ENCODE measurements at regions not wholly inside any gene's neighbourhood (a gene's known extent, or its start where the extent isn't known, plus 50 kb on each side); places are given as distances from the start of the nearest gene placed in this dataset.
A peak's percentile ranks its signal among the peaks of the same experiment; 100 is the strongest.
"Not testable (repeated sequence)": the region's sequence is repeated elsewhere in the genome, so short reads cannot be mapped to it uniquely, and the experiment has no call there.

- DNase-seq: no peak
Measured at GRCh38 chr10:33688506-33688905, 354.0 kb upstream of the NRP1 start.

DNA sequence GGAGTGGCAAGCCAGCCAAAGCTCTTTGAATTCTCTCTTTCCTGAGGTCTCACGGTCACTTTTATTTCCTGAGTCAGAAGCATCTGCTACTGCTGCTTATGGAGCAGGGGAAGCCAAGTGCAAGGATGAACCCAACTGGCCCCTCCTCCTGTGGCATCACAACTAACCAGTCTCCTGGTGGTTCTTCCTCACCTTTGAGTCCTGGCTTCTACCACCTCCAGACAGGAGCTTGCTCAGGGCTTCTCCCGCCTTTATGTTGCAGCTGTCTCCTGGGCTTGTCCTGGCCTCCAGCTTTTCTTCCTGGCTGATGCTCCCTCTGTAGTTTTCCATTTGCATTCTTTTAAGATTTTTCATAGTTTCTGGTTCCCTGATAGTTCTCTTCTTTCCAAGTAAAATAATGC is 349.7 kb upstream of the NRP1 start:
- DNase-seq: no peak

GRCh38 chr10:33681595-33681994 is 347.1 kb upstream of the NRP1 start:
- DNase-seq: no peak

- no peak for DNase-seq
Measured at GRCh38 chr10:33680036-33680435, 345.6 kb upstream of the NRP1 start.

DNA sequence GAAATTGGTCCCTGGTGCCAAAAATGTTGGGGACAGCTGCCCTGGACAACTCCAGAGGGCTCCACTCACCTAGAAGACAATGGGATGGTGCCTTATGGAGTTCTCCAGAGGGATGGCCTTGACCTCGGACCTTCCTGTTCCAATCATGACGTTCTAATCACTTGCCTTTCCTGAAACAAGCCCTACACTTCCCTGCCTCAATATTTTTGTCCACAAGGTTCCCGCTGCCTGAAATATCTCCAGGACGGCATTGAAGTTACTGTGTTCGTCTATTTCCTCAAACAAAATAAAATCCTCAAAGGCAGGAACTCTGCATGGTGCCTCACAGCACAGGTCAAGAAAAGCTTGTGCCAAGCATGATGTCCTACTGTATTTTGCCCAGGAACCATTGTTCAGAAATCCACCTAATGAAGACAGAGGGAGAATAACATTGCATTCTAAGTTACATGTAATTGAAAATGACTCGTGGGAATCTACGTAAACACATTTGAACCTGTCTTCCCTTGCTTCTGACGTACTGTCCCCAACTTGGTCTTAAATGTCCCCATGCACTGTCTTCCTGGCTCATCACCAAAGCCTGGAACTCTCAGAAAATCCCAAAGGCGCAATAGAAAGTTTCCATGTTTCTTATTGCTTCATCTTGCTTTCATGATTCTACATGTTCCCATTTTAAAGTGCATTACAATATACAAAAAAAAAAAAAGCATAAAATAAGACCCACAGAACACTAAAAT is 342.3 kb upstream of the NRP1 start:
- no peak for DNase-seq

GRCh38 chr10:33674986-33675599 is 340.6 kb upstream of the NRP1 start:
- no peak for DNase-seq

GRCh38 chr10:33674491-33674890 is 340.0 kb upstream of the NRP1 start:
- no peak for DNase-seq

DNA sequence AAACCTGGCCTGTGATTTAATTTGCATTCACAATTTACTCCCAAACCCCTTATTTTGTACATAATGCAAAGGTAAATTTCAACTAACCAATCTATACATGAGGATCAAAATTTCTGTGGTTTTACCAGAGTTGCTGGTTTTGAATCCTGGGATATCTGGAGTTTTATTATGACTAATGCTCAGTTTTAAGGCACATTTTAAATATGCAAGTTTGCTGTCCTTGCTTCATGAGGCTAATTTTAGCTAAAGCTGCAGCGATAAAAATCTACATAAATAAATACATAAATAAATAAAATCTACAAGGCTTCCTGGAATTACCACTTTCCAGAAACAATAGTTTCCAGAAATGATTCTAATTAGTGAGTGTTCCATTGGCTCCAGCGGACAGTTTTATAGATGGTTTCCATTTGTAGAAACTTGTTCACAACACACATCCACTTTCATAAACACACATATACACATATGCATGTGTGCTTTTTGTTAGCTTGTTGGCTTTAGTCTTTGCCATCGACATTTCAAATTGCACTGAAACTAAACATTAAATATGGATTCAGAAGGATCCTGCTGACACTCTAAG is 339.5 kb upstream of the NRP1 start:
- DNase-seq: no peak

DNA sequence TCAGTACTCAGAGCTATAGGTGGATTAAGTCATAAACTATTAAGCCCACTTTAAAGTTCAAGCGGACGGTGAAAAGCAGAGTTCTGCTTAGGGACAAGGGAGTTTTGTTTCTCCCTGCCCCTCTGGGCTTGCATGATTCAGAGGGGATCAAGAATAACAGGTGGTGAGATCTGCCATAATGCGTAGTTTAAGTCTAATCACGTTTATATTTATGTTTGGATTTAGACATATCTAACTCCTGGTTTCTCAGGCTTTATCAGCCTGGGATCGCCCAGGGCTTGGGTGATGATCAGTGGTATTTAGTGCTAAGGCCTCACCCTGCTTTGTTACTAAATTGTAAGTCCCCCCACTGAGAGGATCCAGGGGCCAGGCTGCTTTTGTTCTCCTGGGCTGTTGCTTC is 335.4 kb upstream of the NRP1 start:
- DNase-seq: no peak

DNA sequence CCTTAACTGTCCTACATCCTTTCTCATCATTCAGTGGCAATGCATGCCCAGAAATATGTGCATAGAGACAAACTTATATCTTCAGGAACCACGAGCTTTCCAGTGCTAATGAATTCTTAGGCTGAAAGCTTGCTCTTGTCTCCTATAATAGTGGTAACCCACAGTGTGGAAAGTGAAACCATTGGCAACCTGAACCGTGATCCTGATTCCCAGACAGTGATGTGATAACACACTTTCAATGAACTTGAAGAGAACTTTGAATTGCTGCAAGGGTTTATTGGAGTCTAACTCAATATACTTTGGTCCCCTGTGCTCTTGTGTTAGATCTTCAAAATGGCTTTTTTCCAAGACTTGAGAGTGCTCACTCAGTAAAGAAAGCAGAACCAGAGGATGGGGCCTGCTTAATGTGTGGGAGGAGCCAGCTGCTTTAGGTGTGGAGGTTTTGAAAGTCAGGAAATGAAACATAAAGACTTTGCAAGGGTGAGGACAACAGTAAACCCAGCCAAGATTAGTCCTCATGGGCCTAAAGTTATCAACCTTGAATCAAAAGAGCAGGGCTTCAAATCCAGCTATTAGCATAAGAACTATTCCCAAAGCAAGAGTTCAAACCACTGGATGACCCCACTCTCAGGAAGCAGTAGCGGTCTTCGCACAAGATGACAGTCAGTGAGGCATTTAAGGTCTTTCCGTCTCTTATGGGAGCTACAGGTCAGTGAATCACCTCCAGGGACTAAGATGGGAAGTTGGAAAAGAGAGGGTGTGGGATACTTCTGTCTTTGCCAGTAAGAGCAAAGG is 332.4 kb upstream of the NRP1 start:
- no peak for DNase-seq

GRCh38 chr10:33665501-33665900 is 331.0 kb upstream of the NRP1 start:
- no peak for DNase-seq

- no peak for DNase-seq
Measured at GRCh38 chr10:33664070-33664469, 329.6 kb upstream of the NRP1 start.

DNA sequence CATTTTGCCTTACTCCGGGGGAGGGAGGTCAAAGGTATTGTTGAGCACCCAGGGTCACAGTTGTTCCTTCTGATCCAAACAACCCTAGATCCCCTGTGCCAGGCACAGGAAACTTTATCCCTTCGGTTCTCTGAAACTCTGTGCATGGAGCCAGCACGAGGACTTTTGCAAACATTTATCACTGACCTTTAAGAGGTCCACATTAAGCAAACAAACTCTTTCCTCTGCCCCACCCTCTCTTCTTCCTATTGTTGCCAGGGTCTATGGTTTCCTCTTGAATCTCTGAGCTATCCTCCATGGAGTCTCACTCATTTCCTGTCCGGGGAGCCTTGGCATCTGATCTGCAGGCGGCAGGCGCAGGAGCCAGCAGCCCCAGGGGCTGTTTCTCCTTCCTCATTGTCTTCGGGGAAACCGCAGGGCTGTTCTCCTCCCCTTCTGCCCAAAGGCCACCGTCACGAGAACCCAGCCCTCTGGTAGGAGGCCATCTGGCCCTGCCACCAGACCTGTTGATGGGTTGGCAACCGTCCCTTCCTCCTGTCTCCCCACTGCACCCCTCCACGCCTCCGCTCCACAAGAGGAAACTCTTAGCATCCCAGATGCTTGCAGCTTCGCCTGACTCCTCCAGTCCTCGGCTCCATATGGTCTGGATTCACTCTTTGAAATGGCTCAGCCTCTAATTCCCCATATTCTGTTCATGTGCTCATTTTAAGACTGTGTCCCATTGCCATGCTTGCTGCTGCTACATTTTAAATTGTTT is 327.3 kb upstream of the NRP1 start:
- no peak for DNase-seq

DNA sequence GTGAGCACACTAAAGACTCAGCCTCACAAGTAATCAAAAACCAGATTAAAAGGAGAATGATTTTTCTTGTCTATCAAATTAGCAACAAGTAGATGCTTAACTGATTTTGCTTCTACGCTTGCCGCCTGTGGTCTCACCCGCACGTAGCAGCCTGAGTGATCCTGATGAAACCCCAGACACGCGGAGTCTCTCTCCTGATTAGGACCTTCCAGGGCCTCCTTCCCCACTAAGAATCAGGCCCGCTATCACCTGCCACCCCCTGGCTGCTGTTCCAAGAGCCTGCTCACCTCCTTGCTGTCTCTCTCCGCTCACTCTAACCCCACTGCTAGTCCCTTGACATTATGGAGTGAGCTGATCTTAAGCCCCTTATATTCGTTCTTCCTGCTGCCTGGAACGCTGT is 325.9 kb upstream of the NRP1 start:
- no peak for DNase-seq

DNA sequence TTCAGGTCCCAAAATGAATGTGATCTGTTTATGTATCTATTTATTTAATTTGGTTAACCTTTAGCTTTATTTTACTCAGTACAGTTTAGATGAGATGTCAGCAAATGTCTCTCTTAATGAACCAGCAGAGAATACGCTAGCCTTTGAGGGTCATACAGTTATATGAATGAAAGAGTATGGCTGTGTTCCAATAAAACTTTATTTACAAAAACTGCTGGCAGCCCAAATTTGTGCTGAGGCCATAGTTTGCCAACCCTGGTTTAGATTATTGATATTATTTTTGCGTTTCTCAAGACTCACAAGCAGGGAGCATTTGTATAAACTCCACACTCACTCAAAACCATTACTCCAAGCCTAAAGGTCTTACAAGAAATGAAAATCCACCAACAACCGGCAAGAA is 323.4 kb upstream of the NRP1 start:
- DNase-seq: no peak

GRCh38 chr10:33657154-33657908 is 322.9 kb upstream of the NRP1 start:
- DNase-seq: peak; percentile 3 to 5

DNA sequence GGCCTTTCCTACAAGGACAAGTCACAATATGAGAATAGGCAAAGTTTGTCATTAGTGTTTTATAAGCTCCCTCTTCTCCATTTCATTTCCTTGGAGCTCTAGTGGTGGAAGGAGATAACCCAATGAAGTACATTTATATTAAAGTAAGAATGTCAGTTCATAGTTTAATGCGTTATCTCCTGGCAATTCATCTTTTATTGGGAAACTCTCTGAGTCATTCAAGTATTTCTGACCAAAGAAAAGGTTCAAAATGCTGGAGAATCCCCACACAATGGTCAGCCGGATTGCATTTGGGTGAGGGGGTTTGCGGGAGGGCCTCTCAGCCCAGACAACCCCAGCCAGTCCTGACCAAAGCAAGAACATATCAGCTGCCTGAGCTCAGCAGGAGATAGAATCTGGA is 321.5 kb upstream of the NRP1 start:
- DNase-seq: no peak

DNA sequence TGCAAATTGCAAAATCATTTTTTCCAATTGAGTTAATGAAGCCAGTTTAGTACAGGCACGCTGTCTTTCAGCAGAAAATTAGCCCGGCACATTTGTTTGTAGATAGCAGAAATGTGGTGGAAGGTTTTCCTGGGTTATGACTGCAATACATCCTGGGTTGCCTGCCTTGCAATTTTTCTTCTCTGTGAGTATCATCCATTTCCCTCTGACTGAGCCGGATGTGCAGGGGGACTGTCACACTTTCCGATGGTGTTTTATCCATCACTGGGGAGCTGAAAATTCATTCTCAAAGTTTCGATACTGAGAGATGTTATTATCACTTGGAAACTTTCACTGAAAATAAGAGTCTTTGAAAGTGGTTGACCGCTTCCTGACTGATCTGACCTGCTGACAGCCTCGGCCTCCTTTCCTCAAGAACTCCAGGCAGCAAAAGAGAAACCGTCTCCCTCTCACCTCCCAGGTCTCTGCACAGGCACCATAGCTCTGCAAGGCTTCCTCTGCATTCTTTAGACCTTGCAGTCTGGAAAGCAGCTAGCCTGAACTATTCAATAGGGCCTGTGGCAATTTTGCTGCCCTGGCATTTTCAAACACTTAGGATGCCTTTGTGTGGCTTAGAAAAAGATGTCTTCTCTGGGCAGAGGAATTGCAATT is 320.8 kb upstream of the NRP1 start:
- DNase-seq: no peak

DNA sequence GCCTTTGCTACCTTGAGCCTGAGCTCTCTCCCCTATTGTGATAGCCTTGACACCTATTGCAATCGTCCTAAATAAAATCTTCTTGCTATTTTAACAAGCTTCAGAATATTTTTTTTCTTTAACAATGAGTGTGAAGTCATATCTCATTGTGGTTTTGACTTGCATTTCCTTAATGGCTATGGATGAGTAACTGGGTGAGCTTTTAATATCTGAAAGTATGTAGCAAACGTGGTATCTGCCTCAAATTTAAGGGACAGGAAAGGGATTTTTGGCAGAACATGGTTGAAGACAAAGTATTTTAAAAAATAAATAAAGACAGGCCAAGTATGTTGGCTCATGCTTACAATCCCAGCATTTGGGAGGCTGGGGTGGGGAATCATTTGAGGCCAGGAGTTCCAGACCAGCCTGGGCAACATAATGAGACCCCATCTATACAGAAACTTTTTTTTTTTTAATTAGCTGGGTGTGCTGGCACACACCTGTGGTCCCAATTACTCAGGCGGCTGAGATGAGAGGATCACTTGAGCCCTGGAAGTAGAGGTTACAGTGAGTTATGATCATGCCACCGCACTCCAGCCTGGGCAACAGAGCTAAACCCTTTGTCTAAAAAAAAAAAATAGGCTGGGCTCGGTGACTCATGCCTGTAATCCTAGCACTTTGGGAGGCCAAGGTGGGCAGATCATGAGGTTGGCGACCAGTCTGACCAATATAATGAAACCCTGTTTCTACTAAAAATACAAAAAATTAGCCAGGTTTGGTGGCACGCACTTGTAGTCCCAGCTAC is 319.3 kb upstream of the NRP1 start:
- no peak for DNase-seq

DNA sequence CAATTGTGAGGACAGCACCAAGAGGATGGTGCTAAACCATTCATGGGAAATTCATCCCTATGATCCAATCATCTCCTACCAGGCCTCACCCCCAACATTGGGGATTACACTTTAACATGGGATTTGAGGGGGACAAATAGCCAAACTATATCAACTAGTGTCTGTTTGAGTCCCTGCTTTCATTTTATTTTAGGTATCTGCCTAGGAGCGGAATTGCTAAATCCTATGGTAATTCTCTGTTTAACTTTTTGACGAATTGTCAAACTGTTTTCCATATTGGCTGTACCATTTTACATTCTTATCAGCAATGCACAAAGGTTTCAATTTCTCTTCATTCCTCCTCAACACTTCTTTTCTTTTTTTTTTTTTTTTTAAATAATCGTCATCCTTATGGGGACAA is 318.4 kb upstream of the NRP1 start:
- no peak for DNase-seq

DNA sequence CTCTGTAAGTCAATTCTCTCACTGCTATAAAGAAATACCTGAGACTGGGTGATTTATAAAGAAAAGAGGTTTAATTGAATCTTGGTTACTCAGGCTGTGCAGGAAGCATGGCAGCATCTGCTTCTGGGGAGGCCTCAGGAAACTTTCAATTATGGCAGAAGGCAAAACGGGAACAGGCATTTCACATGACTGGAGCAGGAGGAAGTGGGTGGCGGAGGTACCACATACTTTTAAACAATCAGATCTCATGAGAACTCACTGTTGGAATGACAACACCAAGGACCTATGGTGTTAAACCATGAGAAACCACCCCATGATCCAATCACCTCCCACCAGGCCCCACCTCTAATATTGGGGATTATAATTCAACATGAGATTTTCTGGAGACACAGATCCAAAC is 315.7 kb upstream of the NRP1 start:
- not testable (repeated sequence) for DNase-seq
